Adrenal gland (tissue), 5 donors: ENCODE measurements at regions not wholly inside any gene's neighbourhood (a gene's known extent, or its start where the extent isn't known, plus 50 kb on each side); places are given as distances from the start of the nearest gene placed in this dataset.

Experiments
- CTCF ChIP-seq, 6 experiments: fragments of 450-650 bp in 4 of 6; fragments of 200-600 bp in 2 of 6; sonication (generic) in 1 of 6; IDR thresholded peaks; 1 replicate in 5 of 6; 2 replicates in 1 of 6; pipeline versions ENCODE4 v1.5.1 to v1.8.0; 2016 to 2021; ENCODE audit warnings: antibody characterized with exemption in 6 of 6, mild to moderate bottlenecking in 2 of 6, moderate library complexity in 1 of 6
- POLR2A ChIP-seq, 2 donors: fragments of 450-650 bp; IDR thresholded peaks; one replicate each; pipeline ENCODE4 v1.6.1; 2017; ENCODE audit warnings: antibody characterized with exemption in 2 of 2, mild to moderate bottlenecking in 2 of 2, moderate library complexity in 1 of 2
- donor health status: DM: no; HTN: no; CAD: no.

GRCh38 chr9:13917534-13917933 lies 396.4 kb downstream of the NFIB start:
- TF ChIP-seq CTCF (IDR thresholded peaks at IDR 0.05) (no peak), POLR2A (IDR thresholded peaks at IDR 0.05) (no peak)
